Cardiac muscle cell (in vitro differentiated cells and primary cell): ENCODE measurements at regions not wholly inside any gene's neighbourhood (a gene's known extent, or its start where the extent isn't known, plus 50 kb on each side); places are given as distances from the start of the nearest gene placed in this dataset.

Source experiments
- DNase-seq, 2 donors: peaks; one replicate each; pipeline versions ENCODE4 v3.0.0 to v3.0.0-alpha.2; 2010 to 2017; ENCODE audit warnings: low read depth in 1 of 2, low spot score in 1 of 2
- H3K27ac ChIP-seq: fragments of 200-600 bp; sonication (generic); 2 replicates; pipeline ENCODE4 v1.5.1; 2016
- H3K27me3 ChIP-seq: fragments of 200-600 bp; sonication (generic); 2 replicates; pipeline ENCODE4 v1.6.0; 2016; ENCODE audit warnings: control low read depth
- H3K36me3 ChIP-seq: fragments of 200-600 bp; sonication (generic); 2 replicates; pipeline ENCODE4 v1.5.1; 2016; ENCODE audit warnings: control low read depth
- H3K4me1 ChIP-seq: fragments of 200-600 bp; sonication (generic); 2 replicates; pipeline ENCODE4 v1.8.1; 2017; ENCODE audit warnings: low read depth, mild to moderate bottlenecking, mixed run types
- H3K4me3 ChIP-seq: fragments of 200-600 bp; sonication (generic); 2 replicates; pipeline ENCODE4 v1.5.1; 2016; ENCODE audit warnings: mild to moderate bottlenecking
- H3K9me3 ChIP-seq: fragments of 200-600 bp; sonication (generic); 2 replicates; pipeline ENCODE4 v1.5.1; 2017; ENCODE audit warnings: low read depth, mild to moderate bottlenecking, control low read depth
- CTCF ChIP-seq: IDR thresholded peaks from 2 replicates; pipeline ENCODE4 v1.5.1; 2012; ENCODE audit warnings: low read depth, mild to moderate bottlenecking, low read length

GRCh38 chr2:167822690-167823465, 424.5 kb downstream of the STK39 start:
- Histone ChIP-seq H3K27me3 (no peaks in the 10 kb centered on the region), H3K4me3 (no peak overlapping the region), H3K36me3 (no peaks in the 10 kb centered on the region), H3K4me1 (no peaks in the 10 kb centered on the region), H3K27ac (no peak overlapping the region), H3K9me3 (no peaks in the 10 kb centered on the region)
- TF ChIP-seq CTCF: no peak
- no peak for DNase-seq

- no peaks in the 10 kb centered on the region for H3K27me3 ChIP-seq
- DNase-seq: no peak
- H3K4me3 ChIP-seq: no peak overlapping the region
- no peaks in the 10 kb centered on the region for H3K36me3 ChIP-seq
- no peaks in the 10 kb centered on the region for H3K4me1 ChIP-seq
- no peaks in the 10 kb centered on the region for H3K9me3 ChIP-seq
- no peak for TF ChIP-seq CTCF
- H3K27ac ChIP-seq: no peak overlapping the region
Measured at GRCh38 chr2:167820488-167820887, 426.9 kb downstream of the STK39 start.

GRCh38 chr2:167818521-167818920, 428.9 kb downstream of the STK39 start:
- Histone ChIP-seq H3K9me3 (no peaks in the 10 kb centered on the region), H3K36me3 (no peaks in the 10 kb centered on the region), H3K4me3 (no peak overlapping the region), H3K27ac (no peak overlapping the region), H3K4me1 (no peaks in the 10 kb centered on the region), H3K27me3 (no peaks in the 10 kb centered on the region)
- TF ChIP-seq CTCF: no peak
- no peak for DNase-seq

GRCh38 chr2:167817908-167818307, 429.5 kb downstream of the STK39 start:
- H3K4me1 ChIP-seq: no peaks in the 10 kb centered on the region
- H3K9me3 ChIP-seq: no peaks in the 10 kb centered on the region
- H3K27ac ChIP-seq: no peak overlapping the region
- H3K36me3 ChIP-seq: no peaks in the 10 kb centered on the region
- no peak overlapping the region for H3K4me3 ChIP-seq
- TF ChIP-seq CTCF: no peak
- no peaks in the 10 kb centered on the region for H3K27me3 ChIP-seq
- DNase-seq: no peak

- no peak for DNase-seq
- H3K36me3 ChIP-seq: no peaks in the 10 kb centered on the region
Measured at GRCh38 chr2:167817422-167817821, 430.0 kb downstream of the STK39 start.

More at GRCh38 chr2:167817422-167817821, 430.0 kb downstream of the STK39 start:
- Histone ChIP-seq H3K27me3 (no peaks in the 10 kb centered on the region), H3K9me3 (no peaks in the 10 kb centered on the region), H3K4me1 (no peaks in the 10 kb centered on the region), H3K4me3 (no peak overlapping the region), H3K27ac (no peak overlapping the region)
- no peak for TF ChIP-seq CTCF
